Stimulated activated CD4-positive, alpha-beta T cell treated with anti-CD3 and anti-CD28 coated beads, TNF-alpha, amount 100 ng/mL, for 24 hours (primary cell): ENCODE measurements at regions not wholly inside any gene's neighbourhood (a gene's known extent, or its start where the extent isn't known, plus 50 kb on each side); places are given as distances from the start of the nearest gene placed in this dataset.
"Not testable (repeated sequence)": the region's sequence is repeated elsewhere in the genome, so short reads cannot be mapped to it uniquely, and the experiment has no call there.

Source experiments
- DNase-seq, 3 experiments: peaks; one replicate each; pipeline ENCODE4 v3.0.0-alpha.2; 2020; ENCODE audit warnings: low read depth in 3 of 3

- DNase-seq = no peak
These were observed 260.5 kb upstream of the MYT1L start for GRCh38 chr2:2591542-2591940.

GRCh38 chr2:2590841-2591541 is 259.9 kb upstream of the MYT1L start:
- DNase-seq = no peak

- DNase-seq = no peak
These were observed 259.1 kb upstream of the MYT1L start for GRCh38 chr2:2590141-2590540.

GRCh38 chr2:2588777-2589176 is 257.7 kb upstream of the MYT1L start:
- DNase-seq = no peak

- no peak for DNase-seq
These were observed 256.3 kb upstream of the MYT1L start for GRCh38 chr2:2587354-2587753.

GRCh38 chr2:2586931-2587330 is 255.9 kb upstream of the MYT1L start:
- no peak for DNase-seq

GRCh38 chr2:2586068-2586776 is 255.1 kb upstream of the MYT1L start:
- DNase-seq = no peak

GRCh38 chr2:2582998-2583545 is 252.0 kb upstream of the MYT1L start:
- no peak for DNase-seq

GRCh38 chr2:2581331-2582159 is 250.5 kb upstream of the MYT1L start:
- DNase-seq = no peak

- not testable (repeated sequence) for DNase-seq
These were observed 249.8 kb upstream of the MYT1L start for GRCh38 chr2:2580841-2581240.

GRCh38 chr2:2580341-2580740 is 249.3 kb upstream of the MYT1L start:
- no peak for DNase-seq

GRCh38 chr2:2579814-2580213 is 248.7 kb upstream of the MYT1L start:
- DNase-seq = no peak

GRCh38 chr2:2577407-2577831 is 246.3 kb upstream of the MYT1L start:
- no peak for DNase-seq

GRCh38 chr2:2575870-2576386 is 244.9 kb upstream of the MYT1L start:
- DNase-seq = no peak

GRCh38 chr2:2575181-2575577 is 244.1 kb upstream of the MYT1L start:
- DNase-seq = no peak

- no peak for DNase-seq
These were observed 243.5 kb upstream of the MYT1L start for GRCh38 chr2:2574401-2575180.

GRCh38 chr2:2573658-2574293 is 242.7 kb upstream of the MYT1L start:
- DNase-seq = no peak

- DNase-seq = no peak
These were observed 242.1 kb upstream of the MYT1L start for GRCh38 chr2:2573205-2573604.

- DNase-seq = no peak
These were observed 241.5 kb upstream of the MYT1L start for GRCh38 chr2:2572393-2573204.
